Nephron progenitor cell (in vitro differentiated cells): ENCODE measurements at regions not wholly inside any gene's neighbourhood (a gene's known extent, or its start where the extent isn't known, plus 50 kb on each side); places are given as distances from the start of the nearest gene placed in this dataset.

Experiments used
- DNase-seq: peaks from one replicate; pipeline ENCODE4 v3.0.0; 2021
- H3K27ac Mint-ChIP-seq: 2 replicates; pipeline ENCODE4 v1.8.0; 2021; ENCODE audit warnings: mild to moderate bottlenecking, moderate library complexity, mixed read lengths
- H3K27me3 Mint-ChIP-seq: 2 replicates; pipeline ENCODE4 v1.8.0; 2021; ENCODE audit warnings: mild to moderate bottlenecking, low read depth, mixed read lengths; ENCODE audit not compliant: poor library complexity
- H3K36me3 Mint-ChIP-seq: 2 replicates; pipeline ENCODE4 v1.8.0; 2021; ENCODE audit warnings: low read depth, mixed read lengths
- H3K4me1 Mint-ChIP-seq: 2 replicates; pipeline ENCODE4 v1.8.0; 2021; ENCODE audit warnings: mixed read lengths
- H3K4me3 Mint-ChIP-seq: 2 replicates; pipeline ENCODE4 v1.8.0; 2021; ENCODE audit warnings: mild to moderate bottlenecking, moderate library complexity, mixed read lengths
- H3K9me3 Mint-ChIP-seq: 2 replicates; pipeline ENCODE4 v1.8.0; 2021; ENCODE audit warnings: mild to moderate bottlenecking, moderate library complexity, mixed read lengths
- TF ChIP-seq, protein P1 (sequence below): fragments of 200-600 bp; sonication (generic); IDR thresholded peaks from 2 replicates; pipeline ENCODE4 v1.5.0; 2021; ENCODE audit warnings: antibody characterized with exemption

DNA sequence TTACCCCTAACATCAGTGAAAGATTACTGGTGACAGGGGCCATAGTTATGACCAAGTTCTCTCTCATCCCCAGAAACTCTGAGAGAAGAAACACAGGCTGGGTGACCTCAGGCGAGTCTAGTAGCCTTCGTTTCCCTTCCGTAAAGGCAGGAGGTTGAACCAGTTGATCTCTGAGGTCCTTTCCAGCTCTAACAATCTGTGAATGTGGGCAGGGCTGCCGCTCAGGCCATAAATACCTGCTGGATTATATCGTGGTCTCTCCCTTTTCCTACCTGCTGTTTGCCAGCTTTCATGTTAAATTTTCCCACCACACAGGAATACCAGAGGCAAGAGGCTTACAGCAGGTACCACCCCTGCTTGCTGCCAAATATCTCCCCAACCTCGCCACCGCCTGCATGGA is 357.5 kb downstream of the SH3GL2 start:
- no peak for DNase-seq
- no peaks in the 10 kb centered on the region for H3K9me3 Mint-ChIP-seq
- no peak overlapping the region for H3K4me3 Mint-ChIP-seq
- H3K27ac Mint-ChIP-seq, result no peak overlapping the region
- no peaks in the 10 kb centered on the region for H3K4me1 Mint-ChIP-seq
- TF ChIP-seq, protein P1, sequence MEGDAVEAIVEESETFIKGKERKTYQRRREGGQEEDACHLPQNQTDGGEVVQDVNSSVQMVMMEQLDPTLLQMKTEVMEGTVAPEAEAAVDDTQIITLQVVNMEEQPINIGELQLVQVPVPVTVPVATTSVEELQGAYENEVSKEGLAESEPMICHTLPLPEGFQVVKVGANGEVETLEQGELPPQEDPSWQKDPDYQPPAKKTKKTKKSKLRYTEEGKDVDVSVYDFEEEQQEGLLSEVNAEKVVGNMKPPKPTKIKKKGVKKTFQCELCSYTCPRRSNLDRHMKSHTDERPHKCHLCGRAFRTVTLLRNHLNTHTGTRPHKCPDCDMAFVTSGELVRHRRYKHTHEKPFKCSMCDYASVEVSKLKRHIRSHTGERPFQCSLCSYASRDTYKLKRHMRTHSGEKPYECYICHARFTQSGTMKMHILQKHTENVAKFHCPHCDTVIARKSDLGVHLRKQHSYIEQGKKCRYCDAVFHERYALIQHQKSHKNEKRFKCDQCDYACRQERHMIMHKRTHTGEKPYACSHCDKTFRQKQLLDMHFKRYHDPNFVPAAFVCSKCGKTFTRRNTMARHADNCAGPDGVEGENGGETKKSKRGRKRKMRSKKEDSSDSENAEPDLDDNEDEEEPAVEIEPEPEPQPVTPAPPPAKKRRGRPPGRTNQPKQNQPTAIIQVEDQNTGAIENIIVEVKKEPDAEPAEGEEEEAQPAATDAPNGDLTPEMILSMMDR, result no peak
- H3K36me3 Mint-ChIP-seq, result no peaks in the 10 kb centered on the region
- no peaks in the 10 kb centered on the region for H3K27me3 Mint-ChIP-seq

DNA sequence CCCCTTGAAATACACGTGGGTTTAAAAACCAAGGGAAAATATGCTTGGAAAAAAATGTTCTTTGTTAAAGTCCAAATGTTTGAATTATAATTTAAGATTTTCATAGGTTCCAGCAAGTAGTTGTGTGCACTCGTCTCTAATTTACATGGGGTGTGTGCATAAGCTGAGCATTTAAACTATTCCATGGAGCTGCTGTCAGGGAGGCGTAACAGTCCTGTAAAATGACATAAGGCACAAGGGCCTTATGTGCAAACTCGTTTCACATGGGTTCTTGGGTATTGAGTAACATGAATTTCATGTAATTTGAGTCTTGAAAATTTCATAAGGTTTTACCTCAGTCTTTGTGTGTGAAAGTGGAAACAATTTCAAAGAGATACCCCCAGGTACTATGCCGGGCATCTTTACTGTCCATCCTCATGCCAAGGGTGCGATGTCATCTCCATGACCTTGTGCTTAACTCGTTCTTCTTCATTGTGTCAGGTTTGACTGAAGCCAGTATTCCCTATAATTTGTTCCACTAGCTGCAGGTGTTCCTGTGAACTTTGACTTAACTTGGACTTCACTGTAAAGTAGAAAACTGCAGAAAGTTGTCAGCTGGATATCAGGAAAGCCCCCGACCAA is 359.3 kb downstream of the SH3GL2 start:
- Mint-ChIP-seq H3K27ac (no peak overlapping the region), H3K36me3 (no peaks in the 10 kb centered on the region), H3K27me3 (no peaks in the 10 kb centered on the region), H3K9me3 (no peaks in the 10 kb centered on the region), H3K4me3 (no peak overlapping the region), H3K4me1 (no peaks in the 10 kb centered on the region)
- TF ChIP-seq, protein P1, result no peak
- no peak for DNase-seq

DNA sequence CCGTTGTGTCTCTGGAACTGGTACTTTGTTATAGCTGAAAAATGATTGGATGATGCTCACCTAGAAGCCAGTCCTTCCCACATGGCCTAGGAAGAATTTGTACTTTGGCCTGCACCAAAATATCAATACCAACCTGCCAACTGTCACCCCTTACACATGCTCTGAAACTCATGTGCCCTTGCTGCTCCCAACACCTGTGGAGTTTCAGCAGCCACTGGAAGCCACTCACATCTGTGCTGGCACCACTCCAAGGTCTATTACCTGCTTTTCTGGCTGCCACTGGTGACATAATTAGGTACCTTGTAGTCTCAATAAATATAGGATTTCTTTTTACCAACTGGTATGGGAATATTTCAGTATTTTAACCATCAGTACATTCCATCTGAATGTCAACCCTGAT is 363.6 kb downstream of the SH3GL2 start:
- peaks cover 7% of the 10 kb centered on the region for H3K9me3 Mint-ChIP-seq
- no peaks in the 10 kb centered on the region for H3K36me3 Mint-ChIP-seq
- H3K4me3 Mint-ChIP-seq, result no peak overlapping the region
- H3K27ac Mint-ChIP-seq, result no peak overlapping the region
- no peaks in the 10 kb centered on the region for H3K27me3 Mint-ChIP-seq
- no peak for DNase-seq
- TF ChIP-seq, protein P1, result no peak
- no peaks in the 10 kb centered on the region for H3K4me1 Mint-ChIP-seq

DNA sequence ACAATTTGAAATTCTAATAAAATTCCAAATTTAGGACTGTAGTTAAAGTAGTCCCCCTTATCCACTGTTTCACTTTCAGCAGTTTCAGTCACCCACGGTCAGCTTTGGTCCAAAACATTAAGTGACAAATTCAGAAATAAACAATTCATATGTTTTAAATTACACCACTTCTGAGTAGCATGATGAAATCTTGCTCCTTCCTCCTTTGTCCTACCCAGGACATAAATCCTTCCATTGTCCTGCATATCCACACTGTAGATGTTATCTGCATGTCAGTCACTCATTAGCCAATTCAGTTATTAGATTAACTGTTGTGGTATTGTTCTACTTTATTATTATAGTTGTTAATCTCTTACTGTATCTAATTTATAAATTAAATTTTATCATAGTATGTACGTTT is 376.5 kb downstream of the SH3GL2 start:
- H3K4me1 Mint-ChIP-seq, result no peaks in the 10 kb centered on the region
- H3K4me3 Mint-ChIP-seq, result no peak overlapping the region
- no peak for DNase-seq
- no peaks in the 10 kb centered on the region for H3K9me3 Mint-ChIP-seq
- H3K36me3 Mint-ChIP-seq, result no peaks in the 10 kb centered on the region
- no peaks in the 10 kb centered on the region for H3K27me3 Mint-ChIP-seq
- TF ChIP-seq, protein P1, result no peak
- no peak overlapping the region for H3K27ac Mint-ChIP-seq

DNA sequence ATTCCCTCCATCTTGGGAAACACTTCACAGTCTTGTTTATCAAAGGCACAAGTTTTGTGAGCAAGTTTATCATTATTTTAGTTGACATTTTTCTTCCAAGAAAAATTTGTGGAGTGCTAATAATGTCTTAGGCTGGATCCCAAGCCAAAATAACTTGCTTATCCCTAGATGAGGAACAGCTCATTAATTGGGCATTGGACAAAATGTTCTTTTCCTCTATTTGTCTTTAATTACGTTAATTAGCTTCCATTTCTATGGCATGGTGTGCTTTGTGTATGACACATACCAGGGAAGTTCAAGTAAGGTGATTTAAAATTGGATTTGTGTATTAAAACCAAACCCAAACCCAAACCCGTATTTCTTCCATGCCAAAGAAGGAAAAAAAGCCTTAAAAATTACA is 379.5 kb downstream of the SH3GL2 start:
- TF ChIP-seq, protein P1, result no peak
- Mint-ChIP-seq H3K27me3 (no peaks in the 10 kb centered on the region), H3K4me1 (no peaks in the 10 kb centered on the region), H3K4me3 (no peak overlapping the region), H3K9me3 (no peaks in the 10 kb centered on the region), H3K27ac (no peak overlapping the region), H3K36me3 (no peaks in the 10 kb centered on the region)
- DNase-seq, result no peak

DNA sequence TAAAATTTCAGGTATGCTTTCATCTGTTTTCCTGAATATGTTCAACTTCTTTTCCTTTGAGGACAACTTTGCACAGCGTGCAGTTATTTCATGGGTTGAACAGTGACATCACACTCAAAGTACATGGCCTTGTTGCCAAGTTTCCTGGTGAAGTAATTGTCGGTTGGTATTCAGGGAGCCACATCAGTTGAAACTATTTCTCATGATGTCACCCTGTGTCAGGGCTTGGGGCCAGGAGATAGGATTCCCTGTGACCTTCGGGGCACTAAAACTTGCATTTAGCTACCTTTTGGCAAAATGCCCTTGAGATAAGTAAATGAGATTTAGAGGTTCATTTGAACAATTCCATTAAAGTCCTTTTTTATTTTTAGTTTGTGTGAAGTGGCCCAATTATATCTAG is 383.9 kb downstream of the SH3GL2 start:
- TF ChIP-seq, protein P1, result no peak
- Mint-ChIP-seq H3K4me3 (no peak overlapping the region), H3K27ac (no peak overlapping the region), H3K27me3 (no peaks in the 10 kb centered on the region), H3K36me3 (no peaks in the 10 kb centered on the region), H3K9me3 (no peaks in the 10 kb centered on the region), H3K4me1 (no peaks in the 10 kb centered on the region)
- no peak for DNase-seq
